ENCODE measurements at regions not wholly inside any gene's neighbourhood (a gene's known extent, or its start where the extent isn't known, plus 50 kb on each side); places are given as distances from the start of the nearest gene placed in this dataset.

DNA sequence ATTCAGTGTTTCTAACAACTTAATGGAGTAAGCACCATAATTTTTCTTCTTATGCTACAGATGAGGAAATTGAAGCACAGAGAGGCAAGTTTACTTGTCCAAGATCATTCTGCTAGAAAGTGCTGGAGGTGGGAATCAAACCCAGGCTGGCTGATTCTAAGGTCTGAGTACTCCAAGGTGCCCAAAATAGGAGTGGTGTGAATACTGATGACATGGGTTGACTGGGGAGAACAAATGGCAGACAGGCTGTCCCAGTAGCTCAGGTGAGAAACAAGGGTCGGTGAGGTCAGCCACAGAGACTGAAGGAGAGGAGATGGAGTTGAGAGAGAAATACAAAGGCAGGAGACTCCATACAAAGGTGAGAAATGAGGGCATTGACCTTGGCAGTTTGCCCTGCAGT, 144.5 kb upstream of the EGFLAM start:
- TF ChIP-seq, protein P1, sequence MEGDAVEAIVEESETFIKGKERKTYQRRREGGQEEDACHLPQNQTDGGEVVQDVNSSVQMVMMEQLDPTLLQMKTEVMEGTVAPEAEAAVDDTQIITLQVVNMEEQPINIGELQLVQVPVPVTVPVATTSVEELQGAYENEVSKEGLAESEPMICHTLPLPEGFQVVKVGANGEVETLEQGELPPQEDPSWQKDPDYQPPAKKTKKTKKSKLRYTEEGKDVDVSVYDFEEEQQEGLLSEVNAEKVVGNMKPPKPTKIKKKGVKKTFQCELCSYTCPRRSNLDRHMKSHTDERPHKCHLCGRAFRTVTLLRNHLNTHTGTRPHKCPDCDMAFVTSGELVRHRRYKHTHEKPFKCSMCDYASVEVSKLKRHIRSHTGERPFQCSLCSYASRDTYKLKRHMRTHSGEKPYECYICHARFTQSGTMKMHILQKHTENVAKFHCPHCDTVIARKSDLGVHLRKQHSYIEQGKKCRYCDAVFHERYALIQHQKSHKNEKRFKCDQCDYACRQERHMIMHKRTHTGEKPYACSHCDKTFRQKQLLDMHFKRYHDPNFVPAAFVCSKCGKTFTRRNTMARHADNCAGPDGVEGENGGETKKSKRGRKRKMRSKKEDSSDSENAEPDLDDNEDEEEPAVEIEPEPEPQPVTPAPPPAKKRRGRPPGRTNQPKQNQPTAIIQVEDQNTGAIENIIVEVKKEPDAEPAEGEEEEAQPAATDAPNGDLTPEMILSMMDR (conservative IDR thresholded peaks at IDR 0.05): no peak
- no peak for TF ChIP-seq EZH2 (IDR thresholded peaks at IDR 0.05; ENCODE audit: low read depth)

Data from PC-9 (cell line).